AG04450 (cell line): ENCODE measurements at regions not wholly inside any gene's neighbourhood (a gene's known extent, or its start where the extent isn't known, plus 50 kb on each side); places are given as distances from the start of the nearest gene placed in this dataset.
"Not testable (repeated sequence)": the region's sequence is repeated elsewhere in the genome, so short reads cannot be mapped to it uniquely, and the experiment has no call there.

ENCODE experiments used
- CTCF ChIA-PET: fragments of 300-600, 350-600 bp; formaldehyde crosslinking; extraction: SDS; loops from one replicate; lab custom pipeline; 2022; ENCODE audit warnings: antibody characterized with exemption, inconsistent platforms; lab: Charles Lee
- POLR2A ChIA-PET: fragments of 350-600 bp; formaldehyde crosslinking; extraction: SDS; loops from one replicate; lab custom pipeline; 2021; ENCODE audit warnings: antibody characterized with exemption, inconsistent platforms; lab: Yijun Ruan, JAX
- DNase-seq: peaks from one replicate; pipeline ENCODE4 v3.0.0-alpha.2; 2011; ENCODE audit warnings: low read depth, low spot score
- H3K27ac ChIP-seq: one replicate; pipeline ENCODE4 v1.5.1; 2012; ENCODE audit warnings: low read depth, low read length, control low read depth
- H3K27me3 ChIP-seq: one replicate; pipeline ENCODE4 v1.6.0; 2012; ENCODE audit warnings: low read length; ENCODE audit not compliant: control insufficient read depth, insufficient read depth
- H3K4me3 ChIP-seq: 2 replicates; pipeline ENCODE4 v1.5.1; 2011; ENCODE audit warnings: mild to moderate bottlenecking, low read depth, low read length, control low read depth
- H3K9me3 ChIP-seq: 2 replicates; pipeline ENCODE4 v1.5.1; 2012; ENCODE audit warnings: low read length; ENCODE audit not compliant: control insufficient read depth, insufficient read depth

GRCh38 chr10:46645110-46645509 lies 66.2 kb downstream of the SYT15 start:
- POLR2A ChIA-PET, H3K9me3 ChIP-seq, DNase-seq, H3K4me3 ChIP-seq, H3K27ac ChIP-seq, CTCF ChIA-PET, H3K27me3 ChIP-seq: not testable (repeated sequence)

- DNase-seq, H3K4me3 ChIP-seq, H3K9me3 ChIP-seq, H3K27ac ChIP-seq, POLR2A ChIA-PET, H3K27me3 ChIP-seq, CTCF ChIA-PET: not testable (repeated sequence)
Measured at GRCh38 chr10:46646132-46646531, 67.2 kb downstream of the SYT15 start.

GRCh38 chr10:46650967-46651366 lies 72.0 kb downstream of the SYT15 start:
- DNase-seq, H3K4me3 ChIP-seq, CTCF ChIA-PET, H3K27ac ChIP-seq, H3K9me3 ChIP-seq, H3K27me3 ChIP-seq, POLR2A ChIA-PET: not testable (repeated sequence)

GRCh38 chr10:46657437-46657836 lies 78.5 kb downstream of the SYT15 start:
- POLR2A ChIA-PET: not testable (repeated sequence)

GRCh38 chr10:46660027-46660834 lies 81.3 kb downstream of the SYT15 start:
- H3K4me3 ChIP-seq, DNase-seq, H3K27me3 ChIP-seq, POLR2A ChIA-PET, CTCF ChIA-PET, H3K9me3 ChIP-seq, H3K27ac ChIP-seq: not testable (repeated sequence)

More at GRCh38 chr10:46657437-46657836, 78.5 kb downstream of the SYT15 start:
- H3K4me3 ChIP-seq, DNase-seq, CTCF ChIA-PET, H3K27ac ChIP-seq, H3K9me3 ChIP-seq, H3K27me3 ChIP-seq: not testable (repeated sequence)

- H3K27ac ChIP-seq, H3K4me3 ChIP-seq, DNase-seq, POLR2A ChIA-PET, H3K27me3 ChIP-seq, CTCF ChIA-PET, H3K9me3 ChIP-seq: not testable (repeated sequence)
Measured at GRCh38 chr10:46660835-46661164, 81.9 kb downstream of the SYT15 start.

- POLR2A ChIA-PET, H3K27me3 ChIP-seq, DNase-seq, H3K4me3 ChIP-seq, H3K9me3 ChIP-seq, H3K27ac ChIP-seq, CTCF ChIA-PET: not testable (repeated sequence)
Measured at GRCh38 chr10:46665536-46665935, 86.6 kb downstream of the SYT15 start.

GRCh38 chr10:46668357-46668997 lies 89.5 kb downstream of the SYT15 start:
- H3K4me3 ChIP-seq, H3K9me3 ChIP-seq, DNase-seq, H3K27ac ChIP-seq, CTCF ChIA-PET, POLR2A ChIA-PET, H3K27me3 ChIP-seq: not testable (repeated sequence)

- H3K27me3 ChIP-seq, H3K4me3 ChIP-seq, H3K9me3 ChIP-seq, CTCF ChIA-PET, H3K27ac ChIP-seq, POLR2A ChIA-PET, DNase-seq: not testable (repeated sequence)
Measured at GRCh38 chr10:46677836-46678435, 99.0 kb downstream of the SYT15 start.

GRCh38 chr10:46691397-46691796 lies 112.5 kb downstream of the SYT15 start:
- CTCF ChIA-PET, H3K4me3 ChIP-seq, H3K27ac ChIP-seq, H3K27me3 ChIP-seq, POLR2A ChIA-PET, DNase-seq, H3K9me3 ChIP-seq: not testable (repeated sequence)
